ENCODE measurements at regions not wholly inside any gene's neighbourhood (a gene's known extent, or its start where the extent isn't known, plus 50 kb on each side); places are given as distances from the start of the nearest gene placed in this dataset.

- Histone ChIP-seq H3K36me3 (ENCODE audit: insufficient read depth, low read length) (no peaks in the 10 kb centered on the region), H4K20me1 (ENCODE audit: insufficient read depth) (no peaks in the 10 kb centered on the region), H3K27ac (ENCODE audit: low read length) (no peak overlapping the region), H3K4me3 (ENCODE audit: low read length) (no peak overlapping the region), H3K9me3 (ENCODE audit: low read length) (no peaks in the 10 kb centered on the region), H2AFZ (ENCODE audit: low read depth, low read length) (no peak overlapping the region), H3K27me3 (ENCODE audit: insufficient read depth, low read depth, low read length) (no peaks in the 10 kb centered on the region), H3F3A (ENCODE audit: insufficient read depth, low read length, poor library complexity, severe bottlenecking) (peaks cover 6% of the 10 kb centered on the region), H3K9ac (ENCODE audit: low read length) (no peak overlapping the region), H3K4me2 (ENCODE audit: low read length) (no peak overlapping the region), H3K9me2 (ENCODE audit: insufficient read depth, low read length) (no peaks in the 10 kb centered on the region), H3K79me2 (replicated peaks; ENCODE audit: insufficient read depth, low read length) (no peaks in the 10 kb centered on the region)
- TF ChIP-seq TAF1 (IDR thresholded peaks at IDR 0.05; ENCODE audit: low read depth), result no peak
- TF ChIP-seq RAD21 (conservative IDR thresholded peaks at IDR 0.05), result no peak
- TF ChIP-seq EP300 (conservative IDR thresholded peaks at IDR 0.05; ENCODE audit: poor library complexity, severe bottlenecking), result no peak
- TF ChIP-seq MXI1 (conservative IDR thresholded peaks at IDR 0.05; ENCODE audit: poor library complexity, severe bottlenecking), result no peak
- TF ChIP-seq EZH2 (IDR thresholded peaks at IDR 0.05; ENCODE audit: borderline replicate concordance, insufficient read depth, low read length, poor library complexity, severe bottlenecking), result no peak
- TF ChIP-seq POLR2AphosphoS5 (IDR thresholded peaks at IDR 0.05), result no peak
- TF ChIP-seq REST (IDR thresholded peaks at IDR 0.05; ENCODE audit: borderline replicate concordance), result no peak
- no peak for TF ChIP-seq SMC3 (conservative IDR thresholded peaks at IDR 0.05; ENCODE audit: poor library complexity)
- TF ChIP-seq, protein P1, sequence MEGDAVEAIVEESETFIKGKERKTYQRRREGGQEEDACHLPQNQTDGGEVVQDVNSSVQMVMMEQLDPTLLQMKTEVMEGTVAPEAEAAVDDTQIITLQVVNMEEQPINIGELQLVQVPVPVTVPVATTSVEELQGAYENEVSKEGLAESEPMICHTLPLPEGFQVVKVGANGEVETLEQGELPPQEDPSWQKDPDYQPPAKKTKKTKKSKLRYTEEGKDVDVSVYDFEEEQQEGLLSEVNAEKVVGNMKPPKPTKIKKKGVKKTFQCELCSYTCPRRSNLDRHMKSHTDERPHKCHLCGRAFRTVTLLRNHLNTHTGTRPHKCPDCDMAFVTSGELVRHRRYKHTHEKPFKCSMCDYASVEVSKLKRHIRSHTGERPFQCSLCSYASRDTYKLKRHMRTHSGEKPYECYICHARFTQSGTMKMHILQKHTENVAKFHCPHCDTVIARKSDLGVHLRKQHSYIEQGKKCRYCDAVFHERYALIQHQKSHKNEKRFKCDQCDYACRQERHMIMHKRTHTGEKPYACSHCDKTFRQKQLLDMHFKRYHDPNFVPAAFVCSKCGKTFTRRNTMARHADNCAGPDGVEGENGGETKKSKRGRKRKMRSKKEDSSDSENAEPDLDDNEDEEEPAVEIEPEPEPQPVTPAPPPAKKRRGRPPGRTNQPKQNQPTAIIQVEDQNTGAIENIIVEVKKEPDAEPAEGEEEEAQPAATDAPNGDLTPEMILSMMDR (IDR thresholded peaks at IDR 0.05; ENCODE audit: poor library complexity, severe bottlenecking), result no peak
Measured at GRCh38 chr12:75782069-75782581, 249.5 kb downstream of the PHLDA1 start.

- no peak overlapping the region for H2AFZ ChIP-seq (ENCODE audit: low read depth, low read length)
- H3K4me2 ChIP-seq (ENCODE audit: low read length), result no peak overlapping the region
- no peaks in the 10 kb centered on the region for H3K9me2 ChIP-seq (ENCODE audit: insufficient read depth, low read length)
- H3K27ac ChIP-seq (ENCODE audit: low read length), result peak overlapping the region; percentile 96
- no peaks in the 10 kb centered on the region for H3K9me3 ChIP-seq (ENCODE audit: low read length)
- H3K79me2 ChIP-seq (replicated peaks; ENCODE audit: insufficient read depth, low read length), result no peaks in the 10 kb centered on the region
- no peaks in the 10 kb centered on the region for H4K20me1 ChIP-seq (ENCODE audit: insufficient read depth)
- H3F3A ChIP-seq (ENCODE audit: insufficient read depth, low read length, poor library complexity, severe bottlenecking), result peaks cover 6% of the 10 kb centered on the region
- H3K27me3 ChIP-seq (ENCODE audit: insufficient read depth, low read depth, low read length), result no peaks in the 10 kb centered on the region
- no peak overlapping the region for H3K9ac ChIP-seq (ENCODE audit: low read length)
- H3K36me3 ChIP-seq (ENCODE audit: insufficient read depth, low read length), result no peaks in the 10 kb centered on the region
- TF ChIP-seq POLR2AphosphoS5 (IDR thresholded peaks at IDR 0.05) (no peak), MXI1 (conservative IDR thresholded peaks at IDR 0.05; ENCODE audit: poor library complexity, severe bottlenecking) (no peak), EZH2 (IDR thresholded peaks at IDR 0.05; ENCODE audit: borderline replicate concordance, insufficient read depth, low read length, poor library complexity, severe bottlenecking) (no peak), TAF1 (IDR thresholded peaks at IDR 0.05; ENCODE audit: low read depth) (no peak)
- H3K4me3 ChIP-seq (ENCODE audit: low read length), result no peak overlapping the region
Measured at GRCh38 chr12:75781532-75782046, 250.0 kb downstream of the PHLDA1 start.

Measured in neural cell (in vitro differentiated cells).